ENCODE measurements at regions not wholly inside any gene's neighbourhood (a gene's known extent, or its start where the extent isn't known, plus 50 kb on each side); places are given as distances from the start of the nearest gene placed in this dataset.

GRCh38 chrX:128543114-128543513 lies 490.9 kb upstream of the ACTRT1 start:
- FAIRE-seq (no peak), DNase-seq (no peak)
- TF ChIP-seq, protein P1, sequence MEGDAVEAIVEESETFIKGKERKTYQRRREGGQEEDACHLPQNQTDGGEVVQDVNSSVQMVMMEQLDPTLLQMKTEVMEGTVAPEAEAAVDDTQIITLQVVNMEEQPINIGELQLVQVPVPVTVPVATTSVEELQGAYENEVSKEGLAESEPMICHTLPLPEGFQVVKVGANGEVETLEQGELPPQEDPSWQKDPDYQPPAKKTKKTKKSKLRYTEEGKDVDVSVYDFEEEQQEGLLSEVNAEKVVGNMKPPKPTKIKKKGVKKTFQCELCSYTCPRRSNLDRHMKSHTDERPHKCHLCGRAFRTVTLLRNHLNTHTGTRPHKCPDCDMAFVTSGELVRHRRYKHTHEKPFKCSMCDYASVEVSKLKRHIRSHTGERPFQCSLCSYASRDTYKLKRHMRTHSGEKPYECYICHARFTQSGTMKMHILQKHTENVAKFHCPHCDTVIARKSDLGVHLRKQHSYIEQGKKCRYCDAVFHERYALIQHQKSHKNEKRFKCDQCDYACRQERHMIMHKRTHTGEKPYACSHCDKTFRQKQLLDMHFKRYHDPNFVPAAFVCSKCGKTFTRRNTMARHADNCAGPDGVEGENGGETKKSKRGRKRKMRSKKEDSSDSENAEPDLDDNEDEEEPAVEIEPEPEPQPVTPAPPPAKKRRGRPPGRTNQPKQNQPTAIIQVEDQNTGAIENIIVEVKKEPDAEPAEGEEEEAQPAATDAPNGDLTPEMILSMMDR (IDR thresholded peaks at IDR 0.05; ENCODE audit: borderline replicate concordance, extremely low read depth, insufficient read depth), result no peak
- Histone ChIP-seq H3K36me3 (ENCODE audit: control insufficient read depth in 2 of 3, insufficient read depth in 3 of 3, low read length in 3 of 3) (no peaks in the 10 kb centered on the region), H3K4me1 (ENCODE audit: control insufficient read depth in 2 of 3, insufficient read depth in 2 of 3, low read depth in 1 of 3, low read length in 3 of 3) (no peaks in the 10 kb centered on the region), H3K27ac (ENCODE audit: low read depth in 2 of 2, low read length in 2 of 2) (no peak overlapping the region), H3K9ac (ENCODE audit: low read length in 3 of 3) (no peak overlapping the region), H3K9me3 (ENCODE audit: control insufficient read depth in 2 of 3, insufficient read depth in 1 of 3, low read length in 3 of 3) (no peaks in the 10 kb centered on the region), H3K27me3 (ENCODE audit: control insufficient read depth, insufficient read depth, low read length) (no peaks in the 10 kb centered on the region), H3K4me3 (ENCODE audit: low read length in 3 of 3) (no peak overlapping the region)
- intact Hi-C loops (cut with DNase I), result no loop called here

DNA sequence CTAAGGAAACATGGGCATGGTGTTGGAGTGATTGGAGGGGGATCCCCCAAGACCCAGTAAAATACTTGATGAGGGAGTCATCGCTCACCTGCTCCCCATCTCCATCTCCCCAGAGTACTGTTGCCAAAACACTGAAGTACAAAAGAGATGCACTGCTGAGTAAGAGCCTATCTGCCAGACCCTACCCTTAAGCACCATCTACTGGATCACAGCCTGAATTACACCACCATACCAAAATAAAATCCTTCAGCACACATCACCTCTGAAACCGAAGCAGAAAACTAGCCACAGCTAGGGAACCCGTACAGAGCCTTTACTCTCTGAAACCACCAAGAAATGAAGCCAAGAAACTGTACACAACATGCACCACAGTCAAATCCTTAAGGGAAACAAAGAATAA lies 466.3 kb upstream of the ACTRT1 start:
- peak in 2 of 5 donors; percentile 4 to 21 for DNase-seq
- no peaks in the 10 kb centered on the region for H3K36me3 ChIP-seq (ENCODE audit: control insufficient read depth in 2 of 3, insufficient read depth in 3 of 3, low read length in 3 of 3)
- no peak overlapping the region for H3K27ac ChIP-seq (ENCODE audit: low read depth in 2 of 2, low read length in 2 of 2)
- H3K4me1 ChIP-seq (ENCODE audit: control insufficient read depth in 2 of 3, insufficient read depth in 2 of 3, low read depth in 1 of 3, low read length in 3 of 3), result no peaks in the 10 kb centered on the region
- no peak for FAIRE-seq
- H3K9me3 ChIP-seq (ENCODE audit: control insufficient read depth in 2 of 3, insufficient read depth in 1 of 3, low read length in 3 of 3), result no peaks in the 10 kb centered on the region
- H3K4me3 ChIP-seq (ENCODE audit: low read length in 3 of 3), result no peak overlapping the region
- H3K9ac ChIP-seq (ENCODE audit: low read length in 3 of 3), result no peak overlapping the region
- intact Hi-C loops (cut with DNase I), result no loop called here
- TF ChIP-seq, protein P1 (IDR thresholded peaks at IDR 0.05; ENCODE audit: borderline replicate concordance, extremely low read depth, insufficient read depth), result peak; percentile 12
- no peaks in the 10 kb centered on the region for H3K27me3 ChIP-seq (ENCODE audit: control insufficient read depth, insufficient read depth, low read length)

DNA sequence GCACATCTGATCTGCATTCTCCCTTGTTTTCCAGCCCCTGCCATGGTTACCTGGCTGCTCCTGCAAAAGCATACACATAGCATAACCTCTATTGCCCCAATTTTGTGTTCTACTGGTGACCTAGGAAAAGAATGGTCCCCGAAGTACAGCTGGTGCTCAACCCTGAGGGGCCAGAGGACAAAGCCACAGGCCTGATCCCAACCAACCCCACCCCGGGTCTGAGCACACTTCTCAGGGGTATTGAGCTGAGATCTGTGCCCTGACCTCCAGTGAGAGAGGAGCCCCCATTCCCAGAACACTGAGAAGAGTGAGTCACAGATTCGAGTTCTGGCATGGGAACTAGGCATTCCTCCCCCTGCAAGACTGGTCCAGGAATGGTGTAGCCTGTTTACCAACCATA lies 465.5 kb upstream of the ACTRT1 start:
- Histone ChIP-seq H3K4me3 (ENCODE audit: low read length in 3 of 3) (no peak overlapping the region), H3K27me3 (ENCODE audit: control insufficient read depth, insufficient read depth, low read length) (no peaks in the 10 kb centered on the region), H3K36me3 (ENCODE audit: control insufficient read depth in 2 of 3, insufficient read depth in 3 of 3, low read length in 3 of 3) (no peaks in the 10 kb centered on the region), H3K9me3 (ENCODE audit: control insufficient read depth in 2 of 3, insufficient read depth in 1 of 3, low read length in 3 of 3) (no peaks in the 10 kb centered on the region), H3K9ac (ENCODE audit: low read length in 3 of 3) (no peak overlapping the region), H3K27ac (ENCODE audit: low read depth in 2 of 2, low read length in 2 of 2) (no peak overlapping the region), H3K4me1 (ENCODE audit: control insufficient read depth in 2 of 3, insufficient read depth in 2 of 3, low read depth in 1 of 3, low read length in 3 of 3) (no peaks in the 10 kb centered on the region)
- FAIRE-seq, result no peak
- TF ChIP-seq, protein P1 (IDR thresholded peaks at IDR 0.05; ENCODE audit: borderline replicate concordance, extremely low read depth, insufficient read depth), result no peak
- peak in 1 of 5 donors; percentile 29 for DNase-seq
- intact Hi-C loops (cut with DNase I), result no loop called here

DNA sequence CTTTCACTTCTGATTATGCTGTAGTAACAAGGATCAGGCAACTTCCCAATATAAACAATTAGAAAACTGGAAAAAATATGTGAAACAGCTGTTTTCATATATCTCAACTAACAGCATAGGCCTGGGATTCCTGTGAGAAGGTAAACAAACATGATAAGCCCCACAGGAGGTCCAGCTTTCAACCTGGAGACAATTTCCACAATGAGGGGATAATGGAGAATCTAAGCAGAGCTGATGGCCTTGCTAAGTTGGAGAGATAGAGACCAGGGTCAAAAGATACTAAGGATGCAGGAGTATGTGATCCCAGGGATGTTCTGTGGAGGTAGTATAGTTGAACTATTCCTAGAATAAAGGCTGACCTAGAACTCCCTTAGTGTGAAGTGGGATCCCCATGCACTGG lies 452.3 kb upstream of the ACTRT1 start:
- H3K9me3 ChIP-seq (ENCODE audit: control insufficient read depth in 2 of 3, insufficient read depth in 1 of 3, low read length in 3 of 3), result no peaks in the 10 kb centered on the region
- H3K9ac ChIP-seq (ENCODE audit: low read length in 3 of 3), result no peak overlapping the region
- no peaks in the 10 kb centered on the region for H3K27me3 ChIP-seq (ENCODE audit: control insufficient read depth, insufficient read depth, low read length)
- FAIRE-seq (no peak), DNase-seq (no peak)
- TF ChIP-seq, protein P1 (IDR thresholded peaks at IDR 0.05; ENCODE audit: borderline replicate concordance, extremely low read depth, insufficient read depth), result no peak
- intact Hi-C loops (cut with DNase I), result no loop called here
- no peaks in the 10 kb centered on the region for H3K36me3 ChIP-seq (ENCODE audit: control insufficient read depth in 2 of 3, insufficient read depth in 3 of 3, low read length in 3 of 3)
- no peaks in the 10 kb centered on the region for H3K4me1 ChIP-seq (ENCODE audit: control insufficient read depth in 2 of 3, insufficient read depth in 2 of 3, low read depth in 1 of 3, low read length in 3 of 3)
- H3K4me3 ChIP-seq (ENCODE audit: low read length in 3 of 3), result no peak overlapping the region
- H3K27ac ChIP-seq (ENCODE audit: low read depth in 2 of 2, low read length in 2 of 2), result no peak overlapping the region

Measured in kidney (tissue), 13 donors.